Thyroid gland (tissue), 4 donors: ENCODE measurements at regions not wholly inside any gene's neighbourhood (a gene's known extent, or its start where the extent isn't known, plus 50 kb on each side); places are given as distances from the start of the nearest gene placed in this dataset.

Experiments
- POLR2A ChIP-seq, 2 donors: fragments of 450-650 bp; IDR thresholded peaks; one replicate each; pipeline ENCODE4 v1.6.1; 2017; ENCODE audit warnings: antibody characterized with exemption in 2 of 2, mild to moderate bottlenecking in 2 of 2, moderate library complexity in 1 of 2
- TF ChIP-seq, protein P1 (sequence below), 6 experiments: fragments of 200-600 bp in 3 of 6; fragments of 450-650 bp in 3 of 6; sonication (generic) in 3 of 6; IDR thresholded peaks; one replicate each; pipeline ENCODE4 v1.5.1; 2016 to 2019; ENCODE audit warnings: antibody characterized with exemption in 6 of 6, mild to moderate bottlenecking in 2 of 6, inconsistent platforms in 1 of 6, moderate library complexity in 1 of 6

DNA sequence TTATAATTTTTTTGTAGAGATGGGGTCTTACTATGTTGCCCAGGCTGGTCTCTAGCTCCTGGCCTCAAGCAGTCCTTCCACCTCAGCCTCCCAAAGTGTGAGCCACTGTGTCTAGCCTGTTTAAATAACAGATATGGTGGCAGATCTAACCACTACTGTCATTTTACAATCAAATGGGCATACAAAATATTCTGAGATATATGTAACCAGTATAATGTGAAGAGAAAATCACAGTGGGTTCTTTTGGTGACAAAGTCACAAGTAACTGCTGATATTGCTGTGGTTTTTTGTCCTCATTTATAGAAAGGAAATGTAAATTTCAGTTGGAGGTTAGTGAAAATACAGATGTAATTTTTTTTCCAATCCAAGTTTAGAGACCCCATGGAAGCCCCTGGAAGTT is 58.6 kb upstream of the ARHGEF3 start:
- TF ChIP-seq POLR2A (IDR thresholded peaks at IDR 0.05), result no peak
- TF ChIP-seq, protein P1, sequence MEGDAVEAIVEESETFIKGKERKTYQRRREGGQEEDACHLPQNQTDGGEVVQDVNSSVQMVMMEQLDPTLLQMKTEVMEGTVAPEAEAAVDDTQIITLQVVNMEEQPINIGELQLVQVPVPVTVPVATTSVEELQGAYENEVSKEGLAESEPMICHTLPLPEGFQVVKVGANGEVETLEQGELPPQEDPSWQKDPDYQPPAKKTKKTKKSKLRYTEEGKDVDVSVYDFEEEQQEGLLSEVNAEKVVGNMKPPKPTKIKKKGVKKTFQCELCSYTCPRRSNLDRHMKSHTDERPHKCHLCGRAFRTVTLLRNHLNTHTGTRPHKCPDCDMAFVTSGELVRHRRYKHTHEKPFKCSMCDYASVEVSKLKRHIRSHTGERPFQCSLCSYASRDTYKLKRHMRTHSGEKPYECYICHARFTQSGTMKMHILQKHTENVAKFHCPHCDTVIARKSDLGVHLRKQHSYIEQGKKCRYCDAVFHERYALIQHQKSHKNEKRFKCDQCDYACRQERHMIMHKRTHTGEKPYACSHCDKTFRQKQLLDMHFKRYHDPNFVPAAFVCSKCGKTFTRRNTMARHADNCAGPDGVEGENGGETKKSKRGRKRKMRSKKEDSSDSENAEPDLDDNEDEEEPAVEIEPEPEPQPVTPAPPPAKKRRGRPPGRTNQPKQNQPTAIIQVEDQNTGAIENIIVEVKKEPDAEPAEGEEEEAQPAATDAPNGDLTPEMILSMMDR (IDR thresholded peaks at IDR 0.05), result no peak
